ENCODE measurements at regions not wholly inside any gene's neighbourhood (a gene's known extent, or its start where the extent isn't known, plus 50 kb on each side); places are given as distances from the start of the nearest gene placed in this dataset.

DNA sequence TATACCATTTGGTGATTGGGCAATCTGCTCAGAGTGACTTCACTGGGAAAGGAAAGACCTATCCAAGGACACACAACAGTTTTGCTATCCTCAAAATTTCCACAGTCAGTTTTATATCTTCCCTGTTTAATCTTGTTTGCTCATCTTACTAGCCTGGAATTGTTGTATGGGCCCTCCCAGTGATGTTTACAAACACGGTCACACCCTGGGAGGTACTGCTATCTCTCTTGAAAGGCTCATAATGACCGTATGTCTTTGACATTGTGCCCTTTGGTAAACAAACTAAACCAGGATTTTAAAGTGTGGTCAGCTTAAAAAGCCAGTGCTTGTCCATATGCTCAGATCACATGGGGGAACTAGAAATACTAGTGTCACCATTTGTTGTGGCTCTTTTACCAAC, 277.0 kb downstream of the CDH2 start:
- DNase-seq: no peak

DNA sequence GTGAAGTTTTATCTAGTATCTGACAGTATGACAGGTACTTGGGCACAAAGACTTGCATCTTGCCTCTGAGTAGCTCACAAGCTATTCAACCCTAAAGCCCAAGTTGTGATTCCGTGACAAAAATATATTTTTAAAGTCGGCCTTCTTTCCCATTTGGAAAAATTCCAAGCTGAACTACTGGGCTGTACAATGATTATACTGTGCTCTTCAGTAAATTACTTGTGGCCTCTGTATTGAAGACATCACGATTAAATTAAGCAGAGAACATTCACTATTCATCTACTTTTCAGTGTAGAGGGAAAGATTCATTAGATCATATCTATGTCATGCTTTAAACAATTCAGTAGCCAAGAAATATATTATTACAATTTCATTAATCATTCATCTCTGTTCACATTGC, 282.2 kb downstream of the CDH2 start:
- no peak for DNase-seq

- DNase-seq: no peak
These were observed 289.0 kb downstream of the CDH2 start for GRCh38 chr18:27887711-27888495.

GRCh38 chr18:27887287-27887686, 289.6 kb downstream of the CDH2 start:
- no peak for DNase-seq

- no peak for DNase-seq
These were observed 297.4 kb downstream of the CDH2 start for GRCh38 chr18:27879540-27879939.

- DNase-seq: no peak
These were observed 305.2 kb downstream of the CDH2 start for GRCh38 chr18:27871726-27872125.

- no peak for DNase-seq
These were observed 307.2 kb downstream of the CDH2 start for GRCh38 chr18:27869735-27870134.

GRCh38 chr18:27865431-27865830, 311.5 kb downstream of the CDH2 start:
- DNase-seq: no peak

DNA sequence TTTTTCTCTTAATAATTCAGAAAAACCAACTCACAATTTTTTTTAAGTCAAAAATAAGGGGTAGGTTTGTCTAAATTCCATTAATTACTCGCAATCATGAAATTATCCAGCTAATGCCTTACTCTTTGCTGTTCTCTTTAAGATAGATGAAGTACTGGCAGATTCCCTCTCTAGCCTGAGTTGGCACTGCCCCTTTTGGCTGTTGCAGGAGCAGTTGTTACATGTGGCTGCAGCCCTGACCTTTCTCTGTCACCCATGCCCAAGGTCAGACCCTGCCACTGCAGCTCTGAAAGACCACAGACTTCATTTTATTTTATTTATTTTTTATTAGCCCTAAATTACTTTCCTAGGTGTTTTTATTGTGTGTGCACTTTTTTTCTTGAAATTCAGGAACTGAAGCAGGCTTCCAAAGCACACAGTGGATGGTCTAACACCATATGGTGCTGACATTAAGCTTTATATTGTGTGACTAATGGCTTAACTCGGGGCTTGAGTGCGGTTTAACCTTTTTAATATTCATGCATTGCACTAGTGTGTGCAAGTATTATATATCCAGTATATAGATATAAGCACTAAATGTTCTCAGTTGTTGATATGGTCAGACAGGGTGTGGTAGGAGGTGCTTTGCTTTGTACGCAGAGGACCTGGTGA, 313.0 kb downstream of the CDH2 start:
- DNase-seq: no peak

DNA sequence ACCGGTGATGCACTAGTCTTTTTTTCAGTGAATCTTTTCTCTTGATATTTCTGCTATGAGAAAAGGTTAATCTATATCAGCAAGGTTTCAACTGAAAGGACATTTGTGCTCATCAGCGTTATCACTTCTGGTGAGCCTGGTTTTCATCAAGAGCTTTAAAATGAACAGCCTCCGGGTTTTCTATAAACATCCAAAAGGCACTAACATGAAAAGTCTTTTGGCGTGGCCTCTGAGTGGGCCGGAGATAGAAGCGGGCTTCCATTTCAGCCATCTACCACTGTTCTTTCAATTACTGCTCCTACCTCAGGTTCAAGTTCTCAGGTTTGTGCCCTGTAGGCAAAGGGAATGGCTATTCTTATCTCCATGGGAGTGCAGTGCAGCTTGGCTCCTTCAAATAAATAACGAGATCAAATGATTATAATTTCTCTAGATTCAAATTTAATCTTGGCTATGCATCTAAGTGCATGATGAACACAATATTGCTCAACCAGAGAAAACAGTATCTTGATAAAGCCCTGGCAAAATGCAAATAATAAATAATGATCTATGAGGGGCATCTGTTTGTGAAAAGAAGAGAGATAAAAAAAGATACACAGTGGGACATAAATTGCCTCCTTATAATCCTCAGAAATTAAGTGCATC, 314.8 kb downstream of the CDH2 start:
- no peak for DNase-seq

- DNase-seq: no peak
These were observed 315.4 kb downstream of the CDH2 start for GRCh38 chr18:27861539-27861938.

GRCh38 chr18:27860701-27861107, 316.2 kb downstream of the CDH2 start:
- no peak for DNase-seq

DNA sequence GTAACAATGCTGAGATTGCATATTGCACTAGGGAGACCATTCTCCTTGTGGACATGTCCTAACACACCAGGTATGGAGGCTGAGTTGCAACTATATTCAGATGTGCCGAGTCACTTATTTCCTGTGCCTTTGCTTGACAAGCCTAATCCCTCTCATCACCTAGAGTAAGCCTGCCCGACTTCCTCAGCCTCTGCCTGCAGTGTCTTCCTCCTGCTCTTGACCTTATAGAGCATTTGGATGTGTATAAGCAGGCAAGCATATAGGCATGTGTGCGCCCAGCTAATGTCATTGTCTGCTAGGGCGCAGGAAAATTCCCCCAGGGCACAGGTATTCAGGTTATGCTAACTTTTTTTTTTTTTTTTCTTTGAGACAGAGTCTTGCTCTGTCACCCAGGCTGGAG, 316.9 kb downstream of the CDH2 start:
- no peak for DNase-seq

GRCh38 chr18:27856820-27857219, 320.1 kb downstream of the CDH2 start:
- no peak for DNase-seq

DNA sequence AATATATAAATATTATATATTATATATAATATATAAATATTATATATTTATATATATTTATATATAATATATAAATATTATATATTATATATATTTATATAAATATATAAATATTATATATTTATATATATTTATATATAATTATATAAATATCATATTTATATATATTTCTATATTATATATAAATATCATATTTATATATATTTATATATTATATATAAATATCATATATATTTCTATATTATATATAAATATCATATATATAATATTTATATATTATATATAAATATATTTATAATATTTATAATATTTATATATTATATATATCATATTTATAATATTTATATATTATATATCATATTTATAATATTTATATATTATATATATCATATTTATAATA, 321.4 kb downstream of the CDH2 start:
- DNase-seq: no peak

DNA sequence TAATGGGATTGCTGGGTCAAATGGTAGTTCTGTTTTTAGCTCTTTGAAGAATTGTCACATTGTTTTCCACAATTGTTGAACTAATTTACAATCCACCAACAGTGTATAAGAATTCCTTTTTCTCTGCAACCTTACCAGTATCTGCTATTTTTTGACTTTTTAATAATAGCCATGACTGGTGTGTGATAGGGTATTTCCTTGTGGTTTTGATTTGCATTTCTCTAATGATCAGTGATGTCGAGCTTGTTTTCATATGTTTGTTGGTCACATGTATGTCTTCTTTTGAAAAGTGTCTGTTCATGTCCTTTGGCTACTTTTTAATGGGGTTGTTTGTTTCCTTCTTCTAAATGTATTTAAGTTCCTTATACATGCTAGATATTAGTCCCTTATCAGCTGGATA, 322.3 kb downstream of the CDH2 start:
- no peak for DNase-seq

GRCh38 chr18:27848336-27848735, 328.6 kb downstream of the CDH2 start:
- DNase-seq: no peak

GRCh38 chr18:27847412-27847811, 329.5 kb downstream of the CDH2 start:
- no peak for DNase-seq

GRCh38 chr18:27845897-27846296, 331.0 kb downstream of the CDH2 start:
- DNase-seq: no peak

GRCh38 chr18:27843783-27844777, 332.9 kb downstream of the CDH2 start:
- no peak for DNase-seq

DNA sequence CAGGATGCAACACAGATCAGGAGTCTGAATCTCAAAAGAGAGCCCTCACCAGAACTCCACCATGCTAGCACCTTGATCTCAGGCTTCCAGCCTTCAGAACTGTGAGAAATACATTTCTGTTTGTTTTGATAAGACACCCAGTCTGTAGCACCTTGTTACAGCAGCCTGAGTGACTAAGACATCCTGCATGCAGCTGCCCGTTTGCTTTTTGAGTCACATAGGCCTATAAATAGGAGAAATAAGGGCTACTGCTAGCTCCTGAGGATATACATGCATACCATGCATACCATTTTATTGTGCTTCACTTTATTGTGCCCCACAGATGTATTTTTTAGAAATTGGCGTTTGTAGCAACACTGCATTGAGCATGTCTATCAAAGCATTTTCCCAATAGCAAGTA, 337.8 kb downstream of the CDH2 start:
- DNase-seq: no peak

DNA sequence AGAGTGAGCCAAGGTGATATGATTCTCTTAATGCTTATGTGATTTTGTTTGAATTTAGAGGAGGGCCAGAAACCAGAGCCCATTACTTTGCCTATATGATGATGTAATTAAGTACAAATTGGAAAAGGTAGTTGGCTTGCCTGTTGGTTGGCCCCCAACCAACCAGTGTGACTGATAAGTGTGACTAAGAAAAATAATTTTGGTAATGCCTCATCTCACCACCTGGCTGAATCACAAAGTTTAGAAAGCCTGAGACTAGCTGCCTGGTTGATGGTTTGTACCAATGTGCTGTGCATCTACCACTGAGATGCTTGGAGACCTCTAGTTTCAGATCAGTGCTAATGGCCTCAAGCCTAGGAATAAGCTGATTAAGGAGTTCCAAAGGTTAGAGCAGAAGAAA, 338.7 kb downstream of the CDH2 start:
- no peak for DNase-seq

- DNase-seq: no peak
These were observed 350.8 kb downstream of the CDH2 start for GRCh38 chr18:27826101-27826500.
